CD4-positive, CD25-positive, alpha-beta regulatory T cell (primary cell): ENCODE measurements at regions not wholly inside any gene's neighbourhood (a gene's known extent, or its start where the extent isn't known, plus 50 kb on each side); places are given as distances from the start of the nearest gene placed in this dataset.

ENCODE experiments used
- ATAC-seq, 2 donors: fragments of 150-1000 bp; cut with Tn5 transposase; one replicate each; pipeline ENCODE4 v1.10.0; 2021; ENCODE audit warnings: low read depth in 2 of 2, moderate number of reproducible peaks in 2 of 2, moderate library complexity in 1 of 2
- DNase-seq, 3 donors: peaks; one replicate each; pipeline versions ENCODE4 v3.0.0 to v3.0.0-alpha.2; 2012 to 2022; ENCODE audit warnings: mixed read lengths in 1 of 3
- H3K27ac ChIP-seq: one replicate; pipeline ENCODE4 v1.7.0; 2013; ENCODE audit warnings: mild to moderate bottlenecking, low read length; ENCODE audit not compliant: insufficient read depth, poor library complexity, severe bottlenecking
- H3K27me3 ChIP-seq: one replicate; pipeline ENCODE4 v1.7.0; 2013; ENCODE audit warnings: low read length; ENCODE audit not compliant: control insufficient read depth, insufficient read depth
- H3K36me3 ChIP-seq: one replicate; pipeline ENCODE4 v1.7.0; 2013; ENCODE audit warnings: mild to moderate bottlenecking, low read length, moderate library complexity; ENCODE audit not compliant: control insufficient read depth, insufficient read depth
- H3K4me1 ChIP-seq: 2 replicates; pipeline ENCODE4 v1.7.0; 2013; ENCODE audit warnings: mild to moderate bottlenecking, low read length; ENCODE audit not compliant: insufficient read depth, control insufficient read depth, poor library complexity, severe bottlenecking
- H3K4me3 ChIP-seq: one replicate; pipeline ENCODE4 v1.7.0; 2013; ENCODE audit warnings: low read depth, mild to moderate bottlenecking, low read length, moderate library complexity
- H3K9me3 ChIP-seq, 2 experiments: 1 replicate in 1 of 2; 2 replicates in 1 of 2; pipeline ENCODE4 v1.7.0; 2013; ENCODE audit warnings: low read length in 2 of 2, mild to moderate bottlenecking in 1 of 2, moderate library complexity in 1 of 2; ENCODE audit not compliant: control insufficient read depth in 2 of 2
- H3K27ac Mint-ChIP-seq, 3 donors: one replicate each; pipeline ENCODE4 v1.8.0; 2020 to 2022; ENCODE audit warnings: mild to moderate bottlenecking in 3 of 3, mixed read lengths in 3 of 3, moderate library complexity in 2 of 3
- H3K27me3 Mint-ChIP-seq: one replicate; pipeline ENCODE4 v1.8.0; 2022; ENCODE audit warnings: mild to moderate bottlenecking, mixed read lengths
- H3K36me3 Mint-ChIP-seq: one replicate; pipeline ENCODE4 v1.8.0; 2020; ENCODE audit warnings: mixed read lengths
- H3K4me1 Mint-ChIP-seq, 4 donors: one replicate each; pipeline ENCODE4 v1.8.0; 2020 to 2022; ENCODE audit warnings: mixed read lengths in 4 of 4, mild to moderate bottlenecking in 1 of 4
- H3K4me3 Mint-ChIP-seq, 4 donors: one replicate each; pipeline ENCODE4 v1.8.0; 2020 to 2022; ENCODE audit warnings: mild to moderate bottlenecking in 4 of 4, mixed read lengths in 4 of 4, moderate library complexity in 3 of 4
- H3K9me3 Mint-ChIP-seq, 7 donors: one replicate each; pipeline ENCODE4 v1.8.0; 2020 to 2022; ENCODE audit warnings: mixed read lengths in 7 of 7, mild to moderate bottlenecking in 3 of 7, moderate library complexity in 2 of 7

- DNase-seq (no peak), ATAC-seq (no peak)
- Histone ChIP-seq H3K4me1 (no peaks in the 10 kb centered on the region), H3K9me3 (no peaks in the 10 kb centered on the region), H3K27ac (no peak overlapping the region), H3K27me3 (no peaks in the 10 kb centered on the region), H3K36me3 (no peaks in the 10 kb centered on the region), H3K4me3 (no peak overlapping the region)
- H3K4me1 Mint-ChIP-seq, result no peaks in the 10 kb centered on the region
- no peaks in the 10 kb centered on the region for H3K36me3 Mint-ChIP-seq
- H3K27me3 Mint-ChIP-seq, result peaks cover 8% of the 10 kb centered on the region
- no peaks in the 10 kb centered on the region for H3K9me3 Mint-ChIP-seq
- H3K4me3 Mint-ChIP-seq, result no peak overlapping the region
- no peak overlapping the region for H3K27ac Mint-ChIP-seq
These were observed 325.0 kb downstream of the ZSWIM6 start for GRCh38 chr5:61657010-61657409.

- H3K4me3 Mint-ChIP-seq, result no peak overlapping the region
- H3K4me3 ChIP-seq, result no peak overlapping the region
- H3K36me3 ChIP-seq, result no peaks in the 10 kb centered on the region
- peaks cover 8% of the 10 kb centered on the region for H3K27me3 Mint-ChIP-seq
- ATAC-seq, result no peak
- H3K27ac ChIP-seq, result no peak overlapping the region
- no peaks in the 10 kb centered on the region for H3K9me3 Mint-ChIP-seq
- no peak overlapping the region for H3K27ac Mint-ChIP-seq
- no peaks in the 10 kb centered on the region for H3K27me3 ChIP-seq
- H3K4me1 ChIP-seq, result no peaks in the 10 kb centered on the region
- no peaks in the 10 kb centered on the region for H3K9me3 ChIP-seq
- H3K4me1 Mint-ChIP-seq, result no peaks in the 10 kb centered on the region
- no peaks in the 10 kb centered on the region for H3K36me3 Mint-ChIP-seq
- DNase-seq, result no peak
These were observed 325.6 kb downstream of the ZSWIM6 start for GRCh38 chr5:61657686-61658085.

DNA sequence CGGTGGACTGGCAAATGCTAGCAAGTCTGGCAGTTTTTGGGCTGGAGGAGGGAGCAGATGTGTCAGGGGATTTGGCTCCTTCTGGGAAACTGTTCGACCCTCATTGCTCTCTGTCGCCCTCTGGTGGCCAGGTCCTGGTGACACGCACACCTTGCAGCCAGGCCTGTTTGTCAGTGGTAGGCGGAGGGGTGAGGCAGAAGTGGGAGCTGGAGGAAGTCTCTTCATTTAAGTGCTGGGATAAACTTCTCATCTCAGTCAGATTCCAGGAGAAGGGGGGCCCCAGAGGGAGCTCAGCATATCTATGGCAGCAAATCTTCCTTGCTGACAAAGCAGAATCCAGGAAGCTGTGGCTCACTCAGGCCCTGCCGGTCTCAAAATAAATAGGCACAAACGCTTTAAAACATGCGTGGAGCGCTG lies 326.5 kb downstream of the ZSWIM6 start:
- peaks cover 8% of the 10 kb centered on the region for H3K27me3 Mint-ChIP-seq

DNA sequence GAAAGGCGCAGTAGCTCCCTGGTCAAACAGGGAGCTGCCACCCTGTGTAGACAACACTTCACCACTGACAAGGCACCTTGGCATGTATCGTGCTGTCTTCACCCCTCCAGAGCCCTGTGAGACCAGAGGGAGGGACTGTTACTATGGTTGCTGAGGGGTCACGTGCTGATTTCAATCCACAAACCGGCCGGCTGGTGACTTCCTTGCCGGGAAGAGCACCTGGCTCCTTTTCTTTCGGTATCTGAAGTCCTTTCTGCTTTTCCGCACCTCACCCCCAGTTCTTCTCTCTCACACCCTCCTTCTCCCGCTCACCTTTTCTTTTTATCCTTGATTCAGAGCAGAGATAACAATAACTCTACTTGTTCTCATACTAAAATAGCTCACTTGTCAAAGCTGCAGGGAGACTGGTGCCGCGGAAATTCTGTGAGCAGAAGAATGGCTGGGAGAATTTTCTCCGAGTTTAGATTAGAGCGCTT lies 327.2 kb downstream of the ZSWIM6 start:
- Mint-ChIP-seq H3K4me1 (no peaks in the 10 kb centered on the region), H3K27ac (no peak overlapping the region)

More for the DNA sequence above, 326.5 kb downstream of the ZSWIM6 start:
- Histone ChIP-seq H3K27ac (no peak overlapping the region), H3K4me1 (no peaks in the 10 kb centered on the region), H3K9me3 (no peaks in the 10 kb centered on the region), H3K27me3 (no peaks in the 10 kb centered on the region), H3K4me3 (no peak overlapping the region), H3K36me3 (no peaks in the 10 kb centered on the region)
- ATAC-seq, result peak; percentile 72 to 74
- H3K36me3 Mint-ChIP-seq, result no peaks in the 10 kb centered on the region
- DNase-seq, result peak; percentile 59 to 62 (median 61)
- no peak overlapping the region for H3K4me3 Mint-ChIP-seq
- H3K9me3 Mint-ChIP-seq, result no peaks in the 10 kb centered on the region
- no peaks in the 10 kb centered on the region for H3K4me1 Mint-ChIP-seq
- H3K27ac Mint-ChIP-seq, result no peak overlapping the region

DNA sequence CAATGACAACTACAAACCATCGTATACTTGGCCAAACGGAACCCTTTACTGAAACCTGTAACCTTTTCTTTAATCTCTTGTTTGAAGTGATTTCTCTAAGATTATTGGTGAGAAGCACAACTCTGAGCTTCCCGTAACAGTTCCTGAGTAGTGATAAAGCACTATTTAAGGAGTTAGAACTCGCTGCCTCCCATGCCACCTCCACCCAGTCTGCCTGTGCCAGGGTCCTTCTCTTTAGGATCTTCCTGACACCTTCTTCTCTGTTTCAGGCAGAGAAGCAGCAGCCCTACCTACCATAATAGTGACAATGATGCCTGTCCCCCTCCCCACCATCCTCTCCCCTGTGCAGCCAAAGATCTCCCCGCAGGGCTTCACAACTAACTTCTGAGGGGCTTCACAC lies 330.6 kb downstream of the ZSWIM6 start:
- ATAC-seq (no peak), DNase-seq (no peak)
- no peaks in the 10 kb centered on the region for H3K27me3 Mint-ChIP-seq
- H3K36me3 ChIP-seq, result no peaks in the 10 kb centered on the region
- peaks cover 2% of the 10 kb centered on the region for H3K27me3 ChIP-seq
- no peak overlapping the region for H3K4me3 ChIP-seq
- no peak overlapping the region for H3K4me3 Mint-ChIP-seq
- H3K36me3 Mint-ChIP-seq, result no peaks in the 10 kb centered on the region
- no peaks in the 10 kb centered on the region for H3K4me1 ChIP-seq
- peaks cover 0 to 2% (median 0%) of the 10 kb centered on the region in 7 donors for H3K9me3 Mint-ChIP-seq
- H3K4me1 Mint-ChIP-seq, result no peaks in the 10 kb centered on the region
- H3K27ac ChIP-seq, result no peak overlapping the region
- H3K27ac Mint-ChIP-seq, result no peak overlapping the region
- H3K9me3 ChIP-seq, result no peaks in the 10 kb centered on the region

More for the DNA sequence above, 327.2 kb downstream of the ZSWIM6 start:
- no peak overlapping the region for H3K4me3 ChIP-seq
- peaks cover 8% of the 10 kb centered on the region for H3K27me3 Mint-ChIP-seq
- no peak for DNase-seq
- no peak for ATAC-seq
- H3K9me3 ChIP-seq, result no peaks in the 10 kb centered on the region
- no peaks in the 10 kb centered on the region for H3K9me3 Mint-ChIP-seq
- no peaks in the 10 kb centered on the region for H3K27me3 ChIP-seq
- no peak overlapping the region for H3K27ac ChIP-seq
- H3K36me3 Mint-ChIP-seq, result no peaks in the 10 kb centered on the region
- no peaks in the 10 kb centered on the region for H3K4me1 ChIP-seq
- no peaks in the 10 kb centered on the region for H3K36me3 ChIP-seq
- no peak overlapping the region for H3K4me3 Mint-ChIP-seq

DNA sequence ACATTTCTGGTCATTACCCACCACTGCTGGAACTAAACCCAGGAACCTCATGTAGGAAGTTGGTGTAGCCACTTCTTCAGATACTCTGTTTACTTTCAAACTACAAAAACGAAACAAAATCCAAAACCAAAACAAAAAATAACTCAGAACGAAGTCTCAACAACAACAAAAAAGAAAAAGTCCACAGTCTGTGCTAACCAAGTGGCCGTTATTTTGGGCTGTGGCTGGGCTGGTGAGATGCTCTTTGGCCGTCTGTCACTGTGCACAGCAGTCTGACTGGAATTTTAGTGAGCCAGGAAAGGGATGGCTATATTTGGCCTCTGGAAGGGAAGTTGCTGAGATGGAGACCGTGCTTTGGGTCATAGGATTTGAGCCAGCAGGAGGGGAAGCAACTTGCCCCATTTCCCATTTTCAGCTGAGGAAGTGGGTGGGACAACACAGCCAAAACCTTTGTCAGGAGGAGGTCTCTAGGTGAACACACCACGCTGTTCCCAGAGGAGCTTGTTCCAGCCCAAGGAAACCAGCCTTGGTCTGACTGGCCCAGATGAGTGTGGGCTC lies 334.1 kb downstream of the ZSWIM6 start:
- Mint-ChIP-seq H3K9me3 (peaks cover 0 to 2% (median 0%) of the 10 kb centered on the region in 7 donors), H3K4me3 (no peak overlapping the region), H3K36me3 (no peaks in the 10 kb centered on the region), H3K27me3 (no peaks in the 10 kb centered on the region), H3K27ac (peak overlapping the region in 1 of 3 donors; percentile 22), H3K4me1 (no peaks in the 10 kb centered on the region)
- Histone ChIP-seq H3K36me3 (no peaks in the 10 kb centered on the region), H3K9me3 (no peaks in the 10 kb centered on the region), H3K27me3 (peaks cover 4% of the 10 kb centered on the region), H3K4me1 (no peaks in the 10 kb centered on the region), H3K27ac (no peak overlapping the region), H3K4me3 (no peak overlapping the region)
- ATAC-seq (no peak), DNase-seq (no peak)

DNA sequence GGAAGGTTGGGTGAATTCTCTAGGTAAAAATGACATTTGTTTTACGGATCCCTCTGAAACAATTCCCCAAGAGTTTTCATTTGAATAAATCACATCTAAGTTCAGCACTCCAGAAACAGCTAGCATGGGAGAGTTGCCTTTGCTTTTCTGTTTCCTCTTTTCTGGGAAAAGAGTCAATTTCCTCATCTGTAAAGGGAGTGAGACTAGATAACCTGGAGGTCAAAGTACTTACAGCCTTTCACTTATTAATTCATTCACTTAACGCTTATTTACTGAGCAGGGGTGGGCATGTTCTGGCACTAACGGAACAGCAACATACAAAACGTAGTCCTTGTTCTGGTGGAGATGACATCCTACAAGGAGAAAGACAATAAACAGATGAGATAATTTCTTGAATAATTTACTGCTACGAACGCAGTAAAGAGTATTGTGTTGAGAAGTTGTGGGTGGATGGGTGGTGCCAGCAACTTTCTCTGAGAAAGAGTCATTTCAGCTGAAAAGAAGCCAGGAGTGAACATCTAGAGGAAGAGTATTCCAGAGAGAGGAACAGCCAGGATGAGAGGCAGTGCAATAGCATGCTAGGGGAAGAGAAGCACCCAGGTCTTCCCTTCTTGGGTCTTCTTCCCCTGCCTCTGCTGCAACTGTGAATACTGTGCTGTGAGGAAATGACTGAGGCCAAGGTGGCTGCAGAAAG lies 335.6 kb downstream of the ZSWIM6 start:
- no peak overlapping the region for H3K27ac ChIP-seq
- H3K9me3 Mint-ChIP-seq, result peaks cover 0 to 2% (median 0%) of the 10 kb centered on the region in 7 donors
- no peak overlapping the region for H3K4me3 Mint-ChIP-seq
- H3K4me3 ChIP-seq, result no peak overlapping the region
- H3K36me3 ChIP-seq, result no peaks in the 10 kb centered on the region
- no peaks in the 10 kb centered on the region for H3K36me3 Mint-ChIP-seq
- no peak overlapping the region for H3K27ac Mint-ChIP-seq
- no peaks in the 10 kb centered on the region for H3K27me3 Mint-ChIP-seq
- peaks cover 4% of the 10 kb centered on the region for H3K27me3 ChIP-seq
- DNase-seq (no peak), ATAC-seq (no peak)
- H3K4me1 ChIP-seq, result no peaks in the 10 kb centered on the region
- no peaks in the 10 kb centered on the region for H3K4me1 Mint-ChIP-seq
- no peaks in the 10 kb centered on the region for H3K9me3 ChIP-seq

GRCh38 chr5:61669531-61669930 lies 337.5 kb downstream of the ZSWIM6 start:
- Mint-ChIP-seq H3K4me1 (no peaks in the 10 kb centered on the region), H3K27ac (no peak overlapping the region)
- no peak for DNase-seq

More at GRCh38 chr5:61669531-61669930, 337.5 kb downstream of the ZSWIM6 start:
- H3K27me3 ChIP-seq, result peaks cover 4% of the 10 kb centered on the region
- Mint-ChIP-seq H3K36me3 (no peaks in the 10 kb centered on the region), H3K9me3 (peaks cover 0 to 2% (median 0%) of the 10 kb centered on the region in 7 donors), H3K27me3 (no peaks in the 10 kb centered on the region), H3K4me3 (no peak overlapping the region)
- H3K9me3 ChIP-seq, result no peaks in the 10 kb centered on the region
- ATAC-seq, result no peak
- H3K4me1 ChIP-seq, result no peaks in the 10 kb centered on the region
- H3K27ac ChIP-seq, result no peak overlapping the region
- H3K36me3 ChIP-seq, result no peaks in the 10 kb centered on the region
- no peak overlapping the region for H3K4me3 ChIP-seq
